GM21825 (cell line): ENCODE measurements at regions not wholly inside any gene's neighbourhood (a gene's known extent, or its start where the extent isn't known, plus 50 kb on each side); places are given as distances from the start of the nearest gene placed in this dataset.

Experiments used
- ATAC-seq: cut with Tn5 transposase; IDR thresholded peaks from one replicate; pipeline ENCODE4 v1.9.1; 2021; ENCODE audit warnings: mild to moderate bottlenecking, moderate library complexity; ENCODE audit not compliant: unreplicated experiment

DNA sequence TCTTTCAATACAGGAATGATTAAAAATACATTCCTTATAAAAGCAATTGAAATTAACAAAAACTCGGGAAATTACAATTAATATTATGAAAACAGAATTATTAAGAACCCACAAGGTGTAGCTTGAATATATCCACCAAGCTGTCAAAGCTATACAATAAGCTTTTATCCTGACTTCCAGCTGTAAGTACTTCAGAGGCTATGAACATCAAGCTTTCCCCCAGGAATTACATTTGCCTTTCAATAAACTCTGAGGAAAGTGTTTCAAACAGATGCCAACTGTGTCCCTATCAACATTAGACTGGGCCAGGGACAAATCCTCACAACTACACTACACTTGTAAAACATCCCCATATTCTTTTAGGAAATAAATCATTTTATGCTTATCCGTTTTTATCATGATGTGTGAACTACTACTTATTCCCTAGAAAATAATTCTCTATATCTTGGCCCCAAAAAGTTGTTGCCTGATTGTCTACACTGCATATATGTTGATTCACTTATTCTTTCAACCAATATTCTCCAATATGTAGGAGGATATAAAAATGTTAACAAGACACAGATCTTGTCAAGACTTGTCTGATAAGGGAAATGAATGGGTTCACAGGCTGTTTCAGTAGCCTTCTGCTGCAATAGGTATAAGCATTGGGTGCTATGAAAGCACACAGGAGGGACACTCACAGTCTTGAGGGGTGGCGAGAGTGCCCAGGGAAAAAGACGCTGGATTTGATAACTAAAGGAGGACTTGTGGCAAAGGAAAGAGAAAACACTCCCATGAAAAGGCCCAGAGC is 494.1 kb downstream of the CENPC start:
- ATAC-seq, result no peak

DNA sequence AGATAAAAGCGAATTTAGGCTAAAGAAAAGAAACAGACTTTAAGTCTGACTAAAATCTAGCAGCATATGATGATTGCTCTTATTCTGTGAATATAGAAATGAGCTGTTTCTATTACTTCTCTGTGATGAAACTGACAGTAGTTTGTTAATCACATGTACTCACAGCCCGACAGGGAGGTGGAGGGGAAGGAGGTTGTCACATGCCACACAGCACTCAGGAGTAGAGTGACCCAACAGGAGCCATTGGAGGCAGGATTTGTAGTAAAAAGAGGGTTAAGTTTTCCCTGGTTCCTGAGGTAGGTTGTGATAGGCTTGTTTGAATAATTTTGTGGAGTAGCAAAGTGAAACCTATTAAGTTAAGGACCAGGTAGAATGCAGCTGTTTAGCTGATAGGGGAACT is 495.9 kb downstream of the CENPC start:
- no peak for ATAC-seq

DNA sequence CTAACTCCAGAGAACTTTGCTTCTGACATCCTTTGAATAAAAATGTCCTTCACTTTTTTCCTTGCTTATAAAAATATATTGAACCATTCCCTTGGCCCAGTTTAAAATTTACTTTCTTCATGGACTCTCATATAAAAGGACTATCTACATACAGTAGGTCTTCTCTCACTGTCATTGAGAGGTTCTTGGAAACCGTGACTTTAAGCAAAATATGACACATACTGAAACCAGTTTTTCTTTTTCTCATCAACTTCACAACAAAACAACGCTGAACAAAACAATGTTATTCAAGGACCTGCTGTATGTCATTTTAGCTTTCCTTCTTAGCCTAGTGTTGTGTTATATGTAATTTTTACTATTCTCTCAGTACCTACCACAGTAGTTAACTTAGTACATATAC is 496.8 kb downstream of the CENPC start:
- ATAC-seq, result no peak

DNA sequence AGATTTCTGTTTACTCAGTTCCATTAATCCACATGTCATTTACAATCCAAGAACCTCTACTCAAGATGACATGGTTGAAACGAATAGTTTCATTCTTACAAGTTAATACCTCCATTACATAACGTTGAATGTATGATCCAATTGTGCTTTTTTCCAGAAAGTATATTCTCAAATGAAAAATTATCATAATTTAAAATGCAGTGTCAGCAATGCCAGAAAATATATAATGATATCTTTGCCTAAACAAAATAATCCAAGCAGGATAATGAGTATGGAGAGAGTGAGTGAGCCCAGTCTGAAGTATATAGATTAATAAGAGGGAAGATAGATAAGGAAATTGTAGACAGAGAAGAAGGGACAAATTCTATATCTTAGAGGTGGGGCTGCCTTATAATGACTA is 505.0 kb downstream of the CENPC start:
- ATAC-seq, result no peak

DNA sequence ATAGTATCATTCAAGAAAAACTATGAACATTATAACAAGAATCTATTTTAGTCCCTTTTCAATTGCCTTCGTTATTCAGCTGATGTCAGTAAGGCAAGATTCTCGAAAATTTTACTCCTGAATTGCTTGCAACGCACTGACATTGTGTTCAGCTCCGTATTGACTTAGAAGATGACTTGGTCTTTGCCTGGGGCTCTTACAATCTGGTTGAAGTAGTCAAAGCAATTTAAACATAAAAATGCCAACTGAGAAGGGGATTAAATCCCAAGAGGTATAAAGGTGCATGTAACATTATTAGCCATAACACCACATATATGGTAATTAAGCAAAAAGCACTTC is 507.1 kb downstream of the CENPC start:
- no peak for ATAC-seq

DNA sequence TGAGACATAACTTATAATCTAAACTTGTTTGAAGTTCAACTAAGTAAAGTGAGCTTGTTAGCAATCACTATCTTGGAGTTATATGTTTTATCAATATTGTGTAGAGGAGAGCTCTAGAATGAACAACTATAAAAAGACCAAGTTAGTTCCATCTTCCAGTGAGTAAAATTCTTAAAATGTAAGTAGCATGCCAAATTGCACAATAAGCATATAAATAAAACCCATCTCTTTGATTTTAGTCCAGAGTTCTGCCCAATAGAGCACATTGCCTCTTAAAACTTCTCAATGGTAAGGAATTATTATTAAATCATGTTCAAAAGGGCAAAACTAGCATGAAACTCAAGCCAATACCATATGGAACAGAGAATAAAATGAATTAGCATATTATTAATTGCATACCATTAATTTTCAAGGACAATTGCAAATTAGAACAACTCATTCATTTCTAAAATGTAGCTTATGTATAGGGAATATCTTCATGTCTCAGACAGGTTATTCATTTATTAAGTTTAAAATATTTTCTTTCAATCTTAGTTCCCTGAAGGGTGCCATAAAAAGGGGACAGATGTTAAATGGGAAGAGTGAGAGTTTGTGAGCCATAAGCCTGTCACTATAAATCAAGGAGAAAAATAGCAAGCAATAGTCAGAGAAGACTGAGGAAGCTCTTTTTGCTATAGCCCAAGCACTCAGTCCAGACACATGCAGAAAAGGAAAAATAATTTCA is 507.6 kb downstream of the CENPC start:
- ATAC-seq, result no peak

DNA sequence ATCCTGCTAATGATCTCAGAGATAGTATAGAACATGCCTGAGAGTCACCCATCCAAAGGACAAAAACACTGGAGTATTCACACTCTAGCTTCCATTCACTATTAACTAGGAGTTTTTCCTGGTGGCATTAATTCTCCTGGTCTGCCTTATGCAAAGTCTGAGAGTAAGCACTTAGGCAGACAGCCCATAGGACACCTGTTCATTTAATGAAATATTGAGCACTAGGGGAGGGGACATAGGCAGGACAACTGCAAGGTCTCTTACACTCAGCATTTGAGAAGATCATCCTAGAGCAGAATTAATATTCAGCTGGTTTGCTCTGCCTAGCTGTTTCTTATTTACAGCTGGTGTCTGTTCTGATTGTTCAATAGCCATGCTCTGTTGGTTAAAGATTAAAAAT is 508.5 kb downstream of the CENPC start:
- ATAC-seq, result no peak

DNA sequence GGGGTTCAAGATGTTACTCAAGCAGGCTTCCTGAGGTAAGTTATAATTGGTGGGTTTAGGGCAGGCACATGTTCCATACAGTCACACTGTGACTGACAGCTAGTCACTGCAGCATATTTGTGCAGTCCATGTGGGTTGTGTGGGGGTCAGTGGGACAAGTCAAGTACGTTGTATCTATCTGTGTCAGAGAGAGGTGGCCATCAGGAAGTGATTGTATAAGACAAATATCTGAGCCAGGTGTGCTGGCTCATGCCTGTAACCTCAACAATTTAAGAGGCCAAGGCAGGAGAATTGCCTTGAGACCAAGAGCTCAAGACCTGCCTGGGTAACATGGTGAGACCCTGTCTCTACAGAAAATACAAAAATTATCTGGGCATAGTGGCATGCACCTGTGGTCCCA is 509.3 kb downstream of the CENPC start:
- ATAC-seq, result no peak

DNA sequence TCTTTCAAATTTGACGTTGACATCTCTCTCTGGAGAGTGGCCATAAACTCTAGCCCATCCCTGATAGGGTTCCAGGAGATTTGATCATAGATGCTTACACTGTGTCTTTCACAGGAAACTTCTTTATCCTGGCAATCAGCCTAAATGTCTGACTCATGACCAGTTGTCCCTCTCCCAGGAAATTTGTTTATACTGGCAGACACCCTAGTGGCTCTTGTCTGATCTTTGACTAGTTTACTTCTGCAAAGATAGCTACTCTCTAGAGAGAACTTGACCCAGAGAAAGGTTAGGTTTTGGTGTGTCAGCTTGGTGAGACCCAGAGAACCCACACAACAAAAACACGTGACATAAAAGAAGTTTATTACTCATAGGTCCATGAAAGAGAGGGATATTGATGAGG is 509.8 kb downstream of the CENPC start:
- ATAC-seq, result no peak

DNA sequence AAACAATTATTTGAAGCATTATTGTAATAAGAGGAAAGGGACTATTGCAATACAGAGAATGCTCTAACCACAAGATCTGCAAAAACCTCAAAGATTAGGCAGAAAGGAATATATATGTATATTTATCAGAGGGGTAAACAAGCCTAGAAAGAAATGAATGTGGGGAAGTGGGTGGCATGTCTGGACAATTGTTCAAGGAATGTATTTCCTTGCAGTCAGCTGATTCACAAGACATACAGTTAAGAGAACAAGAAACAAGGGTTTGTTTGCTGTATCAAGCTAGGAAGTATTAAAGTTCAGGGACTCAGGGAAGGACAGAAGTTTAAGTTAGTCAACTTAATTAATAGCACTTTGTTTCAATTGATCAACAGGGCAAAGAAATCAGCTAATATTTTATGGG is 514.7 kb downstream of the CENPC start:
- ATAC-seq, result no peak

DNA sequence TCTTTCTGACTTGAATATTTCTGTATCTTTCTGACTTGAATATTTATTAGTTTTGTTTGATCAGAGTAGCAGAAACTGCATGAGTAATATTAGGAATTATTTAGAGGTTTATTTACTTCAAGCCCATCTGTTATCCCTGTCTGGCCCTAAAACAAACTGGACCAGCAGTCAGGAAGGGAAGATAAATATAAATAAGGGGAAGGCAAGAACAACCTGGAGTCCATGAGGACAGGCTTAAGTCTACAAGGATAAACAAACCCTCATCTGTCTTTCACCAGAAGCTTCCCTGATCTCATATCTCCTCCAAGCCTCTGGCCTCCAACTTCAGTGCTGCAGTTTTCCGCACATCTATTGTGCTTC is 524.9 kb downstream of the CENPC start:
- no peak for ATAC-seq

DNA sequence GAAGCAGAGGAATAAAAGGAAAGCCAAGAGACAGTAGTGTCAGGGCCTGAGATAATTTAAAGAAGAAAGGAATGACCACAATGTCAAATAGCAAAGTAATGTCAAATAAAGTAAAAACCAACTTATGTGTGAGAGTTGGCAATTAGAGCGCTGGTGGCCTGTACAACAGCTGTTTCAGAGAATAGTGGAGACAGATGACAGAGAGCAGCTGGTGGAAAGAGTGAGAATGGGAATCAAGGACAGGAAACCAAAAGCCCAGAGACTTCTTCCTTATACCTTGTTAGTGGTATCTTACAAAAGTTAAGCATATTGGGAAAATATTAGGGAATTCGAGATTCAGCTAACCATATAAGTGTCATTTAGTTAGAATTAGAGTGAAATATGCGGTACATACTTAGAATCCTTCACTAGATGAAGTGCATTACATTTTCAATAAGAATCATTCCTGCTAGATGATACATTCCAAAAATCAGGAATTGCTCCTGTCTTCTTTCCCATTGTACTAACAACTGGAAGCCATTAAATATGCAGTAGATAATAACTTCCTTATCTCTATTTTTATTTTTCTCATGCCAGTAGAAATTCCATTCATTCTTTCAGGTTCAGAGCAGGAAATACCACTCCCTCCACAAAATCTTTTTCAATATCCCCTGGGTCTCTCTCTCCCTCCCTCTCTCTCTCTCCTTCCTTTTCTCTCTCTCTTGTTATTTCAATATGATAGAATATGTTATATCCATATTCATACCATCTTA is 525.4 kb downstream of the CENPC start:
- no peak for ATAC-seq

DNA sequence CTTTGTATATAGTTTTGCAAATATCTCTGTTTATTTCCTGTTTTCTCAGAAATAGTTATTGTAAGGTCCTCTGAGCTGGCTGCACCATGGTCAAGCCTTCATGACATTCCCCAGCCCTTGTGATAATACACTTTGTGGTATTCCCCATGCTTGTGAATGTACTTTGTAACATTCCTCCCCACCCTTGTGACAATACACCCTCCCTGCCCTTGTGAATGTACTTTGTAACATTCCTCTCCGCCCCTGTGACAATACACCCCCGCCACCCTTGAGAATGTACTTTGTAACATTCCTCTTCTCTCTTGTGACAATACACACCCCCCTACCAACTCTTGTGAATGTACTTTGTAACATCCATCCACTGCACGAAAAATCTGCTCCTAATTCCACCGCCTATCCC is 530.7 kb downstream of the CENPC start:
- ATAC-seq, result no peak

DNA sequence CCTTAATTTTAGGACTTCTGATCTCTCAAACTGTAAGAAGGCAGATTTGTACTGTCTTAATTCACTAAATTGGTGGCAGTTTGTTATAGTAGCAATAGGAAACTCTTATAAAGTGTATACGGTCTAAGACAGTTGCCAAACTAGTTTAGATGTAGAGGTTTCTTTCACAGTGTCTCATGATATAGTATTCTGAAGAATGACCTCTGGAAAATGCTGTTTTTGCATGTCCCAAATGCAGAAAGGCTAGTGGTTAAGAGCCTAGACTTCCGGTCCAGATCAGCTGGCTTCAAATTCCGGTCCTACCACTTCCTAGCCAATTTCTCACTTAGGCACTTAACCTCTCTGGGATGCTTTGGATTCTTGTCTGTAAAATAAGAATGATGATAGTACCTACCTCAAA is 538.5 kb downstream of the CENPC start:
- no peak for ATAC-seq

DNA sequence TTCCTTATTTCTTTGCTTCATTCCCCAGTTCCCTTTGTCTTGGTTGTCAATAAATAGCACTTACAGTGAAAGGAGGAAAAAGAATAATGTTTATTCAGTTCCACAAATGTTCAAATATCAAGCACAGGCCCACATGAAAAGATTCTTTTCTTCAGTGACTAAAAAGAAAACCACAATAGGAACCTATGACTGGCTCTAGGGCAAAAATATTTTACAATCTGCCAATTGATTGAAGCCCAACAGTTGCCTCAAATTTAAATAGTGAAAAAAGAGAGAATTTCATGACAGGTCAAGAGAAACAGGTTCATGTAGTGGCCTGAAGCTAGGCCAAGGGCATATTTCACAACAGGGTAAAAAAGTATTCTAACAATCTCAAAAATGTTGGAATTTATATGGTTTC is 553.8 kb downstream of the CENPC start:
- no peak for ATAC-seq

DNA sequence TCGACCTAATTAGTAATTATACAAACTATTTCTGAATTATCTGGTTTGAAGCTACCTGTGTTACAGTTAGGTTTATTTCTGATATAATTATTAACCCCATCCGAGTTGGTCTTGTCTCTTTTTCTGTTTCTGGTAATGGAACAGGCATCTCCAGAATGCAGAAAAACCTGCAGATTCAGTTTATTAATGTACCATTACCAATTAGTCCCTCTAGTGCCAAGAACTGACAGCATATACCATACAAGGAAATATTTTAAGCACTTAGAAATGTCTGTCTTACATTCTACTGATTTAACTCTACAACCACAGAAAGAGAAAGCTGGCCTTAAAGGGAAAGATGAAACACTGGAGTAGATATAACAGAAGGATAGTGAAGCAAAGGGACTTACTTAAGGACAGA is 570.6 kb downstream of the CENPC start:
- no peak for ATAC-seq

DNA sequence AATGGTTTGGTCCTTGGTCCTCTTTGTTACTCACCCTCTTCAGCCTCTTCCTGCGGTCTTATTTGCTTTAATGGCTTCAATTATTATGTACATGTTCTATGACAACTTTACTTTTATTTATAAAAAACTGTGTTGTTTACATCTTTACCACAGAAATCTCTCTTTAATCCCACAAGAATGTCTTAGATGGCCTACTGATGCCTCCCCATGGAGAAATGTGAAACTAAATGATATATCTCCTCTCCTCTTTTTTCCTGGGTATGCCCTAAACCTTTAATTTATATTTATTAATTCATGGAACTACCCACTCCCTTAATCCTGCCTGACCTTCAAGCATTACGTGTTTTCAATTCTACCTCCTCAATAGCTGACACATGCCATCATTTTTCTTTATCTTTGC is 573.2 kb downstream of the CENPC start:
- no peak for ATAC-seq

DNA sequence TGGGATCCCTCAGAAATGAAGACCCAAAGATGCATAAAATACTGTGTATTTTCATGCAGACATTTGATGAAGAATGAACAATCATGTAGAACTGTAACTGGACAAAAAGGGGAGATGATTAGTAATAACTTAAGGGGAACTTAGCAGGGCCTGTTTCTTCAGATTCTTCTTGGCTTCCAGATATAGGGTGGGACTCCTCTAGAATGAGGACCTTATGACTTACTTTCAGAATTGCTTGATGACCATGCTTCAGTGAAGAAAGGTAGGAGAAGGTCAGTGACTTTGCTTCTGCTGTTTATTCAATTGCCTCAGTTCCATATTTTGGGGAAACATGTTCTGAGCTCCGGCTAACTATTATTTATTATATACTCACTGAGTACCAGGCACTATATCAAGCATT is 580.8 kb downstream of the CENPC start:
- no peak for ATAC-seq

DNA sequence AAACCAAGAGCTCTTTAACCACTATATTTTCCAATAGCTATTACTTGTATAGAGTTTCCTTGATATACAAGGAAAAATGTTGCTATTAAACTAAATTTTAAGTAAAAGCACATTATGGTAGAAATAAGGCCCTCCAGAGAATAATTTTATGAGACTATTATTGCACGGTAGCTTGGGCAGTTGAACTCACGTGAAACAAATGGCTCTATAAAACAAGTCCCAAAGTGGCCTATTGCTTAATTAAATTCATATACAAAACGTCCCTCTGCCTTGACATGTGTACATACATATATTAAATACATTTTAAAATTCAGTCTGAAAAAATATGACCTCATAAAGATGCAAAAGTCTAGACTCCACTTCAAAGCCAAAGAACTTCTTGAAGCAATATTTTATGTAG is 582.2 kb downstream of the CENPC start:
- ATAC-seq, result no peak

DNA sequence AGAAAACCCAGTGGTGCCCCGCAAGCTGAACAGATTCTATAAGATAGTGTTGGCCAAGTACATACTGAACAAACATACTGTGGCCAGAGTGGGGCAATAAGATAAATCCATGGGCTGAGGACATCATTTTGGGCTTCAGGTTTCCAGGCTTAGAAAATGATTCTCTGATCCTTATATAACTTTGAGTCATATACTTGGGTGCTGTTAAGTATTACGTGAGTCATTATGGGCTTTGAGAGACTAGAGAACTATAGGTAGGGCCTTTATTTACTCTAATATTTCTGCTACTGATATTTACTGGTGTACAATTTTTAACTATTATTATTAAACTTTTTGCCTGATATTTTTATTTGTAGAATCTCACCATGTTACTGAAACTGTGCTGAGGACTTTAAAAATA is 586.1 kb downstream of the CENPC start:
- no peak for ATAC-seq

DNA sequence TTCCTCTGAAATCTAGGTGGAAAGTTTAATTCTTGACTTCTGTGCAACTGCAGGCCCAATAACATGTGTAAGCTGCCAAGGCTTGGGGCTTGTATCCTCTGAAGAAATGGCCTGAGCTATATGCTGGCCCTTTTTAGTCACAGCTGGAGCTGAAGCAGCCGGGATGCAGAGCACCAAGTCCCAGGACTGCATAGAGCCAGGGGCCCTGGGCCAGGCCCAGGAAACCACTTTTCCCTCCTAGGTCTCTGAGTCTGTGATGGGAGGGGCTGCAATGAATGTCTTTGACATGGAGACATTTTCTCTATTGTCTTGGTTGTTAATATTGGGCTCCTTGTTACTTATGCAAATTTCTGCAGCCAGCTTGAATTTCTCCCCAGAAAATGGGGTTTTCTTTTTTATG is 588.5 kb downstream of the CENPC start:
- ATAC-seq, result no peak

DNA sequence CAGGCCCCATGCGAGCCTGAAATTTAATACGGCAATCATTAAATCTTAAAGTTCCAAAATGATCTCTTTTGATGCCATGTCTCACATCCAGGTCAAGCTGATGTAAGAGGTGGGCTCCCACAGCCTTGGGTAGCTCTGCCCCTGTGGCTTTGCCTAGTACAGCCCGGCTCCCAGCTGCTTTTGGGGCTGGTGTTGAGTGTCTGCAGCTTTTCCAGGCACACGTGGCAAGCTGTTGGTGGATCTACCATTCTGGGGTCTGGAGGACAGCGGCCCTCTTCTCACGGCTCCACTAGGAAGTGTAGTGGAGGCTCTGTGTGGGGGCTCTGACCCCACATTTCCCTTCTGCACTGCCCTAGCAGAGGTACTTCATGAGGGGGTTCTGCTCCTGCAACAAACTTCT is 588.9 kb downstream of the CENPC start:
- ATAC-seq, result no peak
